DND-41 (cell line): ENCODE measurements at regions not wholly inside any gene's neighbourhood (a gene's known extent, or its start where the extent isn't known, plus 50 kb on each side); places are given as distances from the start of the nearest gene placed in this dataset.

ENCODE experiments used
- ATAC-seq: fragments of 200-7000 bp; cut with Tn5 transposase; 3 replicates; pipeline ENCODE4 v1.9.1; 2021; ENCODE audit warnings: low read depth; ENCODE audit not compliant: insufficient read depth
- DNase-seq: peaks from one replicate; pipeline ENCODE4 v3.0.0-alpha.2; 2020
- H2AFZ ChIP-seq: 2 replicates; pipeline ENCODE4 v1.6.0; 2012; ENCODE audit warnings: low read depth, low read length
- H3K27ac ChIP-seq: 2 replicates; pipeline ENCODE4 v1.5.1; 2012; ENCODE audit warnings: low read length, inconsistent platforms
- H3K27me3 ChIP-seq: fragments of 200-600 bp; sonication (generic); 2 replicates; pipeline ENCODE4 v1.6.0; 2012; ENCODE audit warnings: low read length, mild to moderate bottlenecking, inconsistent platforms; ENCODE audit not compliant: insufficient read depth, poor library complexity
- H3K36me3 ChIP-seq: 2 replicates; pipeline ENCODE4 v1.5.1; 2012; ENCODE audit warnings: low read length, inconsistent platforms; ENCODE audit not compliant: insufficient read depth
- H3K4me1 ChIP-seq: 2 replicates; pipeline ENCODE4 v1.5.1; 2012; ENCODE audit warnings: mild to moderate bottlenecking, low read length; ENCODE audit not compliant: insufficient read depth
- H3K4me2 ChIP-seq: 2 replicates; pipeline ENCODE4 v1.6.0; 2012; ENCODE audit warnings: mild to moderate bottlenecking, moderate library complexity, low read length, inconsistent platforms; ENCODE audit not compliant: insufficient read depth
- H3K4me3 ChIP-seq, 2 experiments: fragments of 200-600 bp in 1 of 2; shearing (Covaris generic) in 1 of 2; 2 replicates each; pipeline ENCODE4 v1.5.1; 2012 to 2016; ENCODE audit warnings: inconsistent platforms in 2 of 2, low read length in 2 of 2, mild to moderate bottlenecking in 2 of 2, low read depth in 1 of 2, moderate library complexity in 1 of 2
- H3K79me2 ChIP-seq: 2 replicates; pipeline ENCODE4 v1.6.0; 2012; ENCODE audit warnings: low read length, inconsistent platforms; ENCODE audit not compliant: insufficient read depth
- H3K9ac ChIP-seq: 2 replicates; pipeline ENCODE4 v1.6.0; 2012; ENCODE audit warnings: low read depth, mild to moderate bottlenecking, inconsistent platforms, low read length, moderate library complexity
- H3K9me3 ChIP-seq: 2 replicates; pipeline ENCODE4 v1.5.1; 2012; ENCODE audit warnings: low read length, moderate library complexity, mild to moderate bottlenecking, inconsistent platforms; ENCODE audit not compliant: insufficient read depth, severe bottlenecking
- H4K20me1 ChIP-seq: 2 replicates; pipeline ENCODE4 v1.6.0; 2012; ENCODE audit warnings: low read length; ENCODE audit not compliant: insufficient read depth
- CTCF ChIP-seq: IDR thresholded peaks from 2 replicates; pipeline ENCODE4 v1.5.1; 2012; ENCODE audit warnings: borderline replicate concordance, low read length, moderate library complexity, mild to moderate bottlenecking; ENCODE audit not compliant: poor library complexity, severe bottlenecking; ENCODE audit errors: extremely low read depth
- EZH2 ChIP-seq: IDR thresholded peaks from 3 replicates; pipeline ENCODE4 v1.6.1; 2012; ENCODE audit warnings: borderline replicate concordance, low read depth, mild to moderate bottlenecking, moderate library complexity, low read length, inconsistent platforms; ENCODE audit not compliant: severe bottlenecking

DNA sequence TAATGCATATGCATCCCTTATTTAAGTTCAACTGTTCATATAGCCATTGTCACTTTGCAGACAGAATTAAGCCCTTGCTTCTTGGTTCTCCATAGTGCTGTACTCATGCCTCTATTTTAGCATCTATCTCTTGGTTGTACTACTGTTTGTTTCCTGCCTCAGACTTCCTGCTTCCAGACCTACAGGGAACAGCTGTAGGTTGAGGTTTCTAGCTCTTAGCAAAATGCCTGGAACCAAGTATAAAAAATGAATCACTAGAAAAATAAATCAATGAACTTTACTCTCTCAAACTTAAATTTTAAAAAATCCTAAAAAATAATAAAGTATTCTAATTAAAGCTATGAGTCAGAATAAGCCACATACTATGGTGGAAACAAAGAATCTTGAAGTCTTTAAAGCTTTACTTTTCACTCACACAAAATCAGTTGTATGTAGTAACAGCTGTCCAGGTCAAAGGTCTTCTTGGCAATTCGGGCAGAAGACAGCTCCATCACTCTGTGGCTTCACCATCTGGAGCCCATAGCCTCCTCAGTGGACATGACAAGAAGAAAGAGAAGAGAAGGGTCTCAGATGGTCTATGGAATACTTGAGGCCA, 1228.1 kb upstream of the GYPC start:
- Histone ChIP-seq H4K20me1 (no peaks in the 10 kb centered on the region), H3K4me2 (no peak overlapping the region)

DNA sequence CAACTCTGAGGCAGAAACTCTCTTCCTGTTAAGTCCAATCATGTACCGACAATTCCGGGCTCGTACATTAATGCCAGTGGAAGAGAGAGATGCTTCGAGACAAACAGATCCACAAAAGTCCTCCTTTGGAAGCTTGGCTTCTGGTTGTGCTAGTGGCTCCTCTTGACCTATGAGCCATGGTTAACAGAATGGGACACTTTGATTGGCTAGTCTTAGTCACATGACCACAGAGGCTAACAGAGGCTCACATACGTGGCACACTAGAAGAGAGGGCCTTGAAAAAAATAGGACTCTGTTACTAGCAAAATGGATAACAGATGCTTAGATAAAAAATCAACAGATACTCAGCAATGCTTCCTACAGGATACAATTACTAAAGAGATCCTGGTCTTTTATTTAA, 1211.9 kb upstream of the GYPC start:
- no peak for DNase-seq

More for the DNA sequence above, 1228.1 kb upstream of the GYPC start:
- Histone ChIP-seq H2AFZ (no peak overlapping the region), H3K4me1 (no peaks in the 10 kb centered on the region), H3K36me3 (no peaks in the 10 kb centered on the region), H3K27me3 (no peaks in the 10 kb centered on the region), H3K9me3 (no peaks in the 10 kb centered on the region), H3K4me3 (no peak overlapping the region), H3K79me2 (no peaks in the 10 kb centered on the region), H3K27ac (no peak overlapping the region), H3K9ac (no peak overlapping the region)
- no peak for TF ChIP-seq CTCF
- TF ChIP-seq EZH2: no peak
- ATAC-seq (no peak), DNase-seq (no peak)

GRCh38 chr2:125445495-125445894, 1210.5 kb upstream of the GYPC start:
- H3K9ac ChIP-seq: no peak overlapping the region
- no peak overlapping the region for H3K27ac ChIP-seq
- ATAC-seq (no peak), DNase-seq (no peak)
- no peak overlapping the region for H3K4me3 ChIP-seq
- no peaks in the 10 kb centered on the region for H3K79me2 ChIP-seq
- H4K20me1 ChIP-seq: no peaks in the 10 kb centered on the region
- no peaks in the 10 kb centered on the region for H3K27me3 ChIP-seq
- H3K9me3 ChIP-seq: no peaks in the 10 kb centered on the region
- no peaks in the 10 kb centered on the region for H3K4me1 ChIP-seq
- H3K4me2 ChIP-seq: no peak overlapping the region
- TF ChIP-seq EZH2 (no peak), CTCF (no peak)
- H3K36me3 ChIP-seq: no peaks in the 10 kb centered on the region
- no peak overlapping the region for H2AFZ ChIP-seq

More for the DNA sequence above, 1211.9 kb upstream of the GYPC start:
- no peak for TF ChIP-seq CTCF
- no peak for TF ChIP-seq EZH2
- ATAC-seq: no peak
- no peak overlapping the region for H3K9ac ChIP-seq
- no peak overlapping the region for H3K27ac ChIP-seq
- H4K20me1 ChIP-seq: no peaks in the 10 kb centered on the region
- H3K4me1 ChIP-seq: no peaks in the 10 kb centered on the region
- no peaks in the 10 kb centered on the region for H3K79me2 ChIP-seq
- H3K9me3 ChIP-seq: no peaks in the 10 kb centered on the region
- H3K36me3 ChIP-seq: no peaks in the 10 kb centered on the region
- no peaks in the 10 kb centered on the region for H3K27me3 ChIP-seq
- no peak overlapping the region for H3K4me2 ChIP-seq
- H3K4me3 ChIP-seq: no peak overlapping the region
- no peak overlapping the region for H2AFZ ChIP-seq

DNA sequence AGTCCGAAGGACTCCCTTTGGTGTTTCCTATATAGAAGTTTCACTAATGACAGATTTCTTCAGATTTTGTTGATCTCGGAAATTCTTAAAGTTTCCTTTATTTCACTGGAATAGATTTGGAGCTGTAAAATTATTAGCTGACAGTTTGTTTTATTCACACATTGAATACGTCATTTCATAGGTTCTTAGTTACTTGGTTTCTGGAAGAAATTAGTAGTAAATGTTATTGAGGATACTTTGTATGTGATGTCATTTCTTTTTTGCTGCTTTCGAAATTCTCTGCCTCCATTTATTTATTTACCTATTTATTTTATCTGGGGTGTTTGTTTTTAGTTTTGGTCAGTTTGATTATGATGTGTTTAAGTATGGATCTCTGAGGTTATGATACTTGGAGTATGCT, 1205.9 kb upstream of the GYPC start:
- Histone ChIP-seq H3K4me1 (no peaks in the 10 kb centered on the region), H3K4me2 (no peak overlapping the region), H3K9ac (no peak overlapping the region), H3K4me3 (no peak overlapping the region), H3K79me2 (no peaks in the 10 kb centered on the region), H3K36me3 (no peaks in the 10 kb centered on the region), H3K27ac (no peak overlapping the region), H4K20me1 (no peaks in the 10 kb centered on the region), H3K9me3 (no peaks in the 10 kb centered on the region), H2AFZ (no peak overlapping the region), H3K27me3 (no peaks in the 10 kb centered on the region)
- TF ChIP-seq EZH2: no peak
- no peak for TF ChIP-seq CTCF
- no peak for DNase-seq
- no peak for ATAC-seq
